ENCODE measurements at regions not wholly inside any gene's neighbourhood (a gene's known extent, or its start where the extent isn't known, plus 50 kb on each side); places are given as distances from the start of the nearest gene placed in this dataset.

DNA sequence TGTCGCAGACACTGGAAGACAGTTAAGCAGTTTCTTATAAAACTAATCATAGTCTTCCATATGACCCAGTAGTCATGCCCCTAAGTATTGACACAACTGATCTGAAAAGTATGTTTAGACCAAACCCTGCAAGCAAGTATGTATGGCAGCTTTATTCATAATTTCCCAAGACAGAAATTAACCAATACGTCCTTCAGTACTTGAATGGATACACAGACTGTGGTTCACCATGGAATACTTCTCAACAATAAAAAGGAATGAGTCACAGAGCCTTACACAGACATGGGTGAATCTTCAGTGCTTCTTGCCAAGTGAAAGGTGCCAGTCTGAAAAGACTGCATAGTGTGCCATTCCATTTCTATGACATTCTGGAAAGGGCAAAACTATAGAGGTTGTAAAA lies 50.2 kb upstream of the AKR1E2 start:
- Histone ChIP-seq H3K9me3 (no peaks in the 10 kb centered on the region), H3K4me3 (replicated peaks in 1 of 3) (no peak overlapping the region), H3K27ac (no peak overlapping the region), H3K27me3 (no peaks in the 10 kb centered on the region), H3K36me3 (no peaks in the 10 kb centered on the region), H3K4me1 (peaks cover 0 to 17% of the 10 kb centered on the region in 2 donors)
- intact Hi-C loops (cut with DNase I), result no loop called here
- DNase-seq, result no peak
- WGBS, 2 donors, result 96 to 98% methylated on average over 2 of the region's 2 CpGs
- TF ChIP-seq CTCF (IDR thresholded peaks at IDR 0.05) (no peak), POLR2A (IDR thresholded peaks at IDR 0.05) (no peak)

GRCh38 chr10:4772202-4772570 lies 53.8 kb upstream of the AKR1E2 start:
- H3K27me3 ChIP-seq, result no peaks in the 10 kb centered on the region
- no peak for DNase-seq
- no peak overlapping the region for H3K4me3 ChIP-seq (replicated peaks in 1 of 3)
- H3K36me3 ChIP-seq, result no peaks in the 10 kb centered on the region
- 87 to 89% methylated on average over 2 of the region's 2 CpGs for WGBS, 2 donors
- H3K4me1 ChIP-seq, result peaks cover 0 to 8% of the 10 kb centered on the region in 2 donors
- H3K27ac ChIP-seq, result no peak overlapping the region
- no peak for TF ChIP-seq POLR2A (IDR thresholded peaks at IDR 0.05)
- TF ChIP-seq CTCF (IDR thresholded peaks at IDR 0.05), result no peak
- H3K9me3 ChIP-seq, result no peaks in the 10 kb centered on the region
- intact Hi-C loops (cut with DNase I), result no loop called here

GRCh38 chr10:4771554-4772201 lies 54.3 kb upstream of the AKR1E2 start:
- H3K36me3 ChIP-seq, result no peaks in the 10 kb centered on the region
- peak overlapping the region in 2 of 3 donors; percentile 49 to 54 for H3K27ac ChIP-seq
- no peaks in the 10 kb centered on the region for H3K9me3 ChIP-seq
- TF ChIP-seq CTCF (IDR thresholded peaks at IDR 0.05), result no peak
- intact Hi-C loops (cut with DNase I), result no loop called here
- DNase-seq, result no peak
- H3K27me3 ChIP-seq, result no peaks in the 10 kb centered on the region
- H3K4me1 ChIP-seq, result peaks cover 0 to 8% of the 10 kb centered on the region in 2 donors
- 75 to 79% methylated on average over 5 of the region's 5 CpGs for WGBS, 2 donors
- H3K4me3 ChIP-seq (replicated peaks in 1 of 3), result no peak overlapping the region

- TF ChIP-seq CTCF (IDR thresholded peaks at IDR 0.05) (peak in 3 of 6 experiments; percentile 33 to 37 (median 35)), POLR2A (IDR thresholded peaks at IDR 0.05) (no peak)
- Histone ChIP-seq H3K36me3 (no peaks in the 10 kb centered on the region), H3K27ac (peak overlapping the region; percentile 32 to 54 (median 49)), H3K4me1 (peaks cover 0 to 8% of the 10 kb centered on the region in 2 donors), H3K4me3 (replicated peaks in 1 of 3) (no peak overlapping the region), H3K27me3 (no peaks in the 10 kb centered on the region), H3K9me3 (no peaks in the 10 kb centered on the region)
- no peak for DNase-seq
- 37 to 46% methylated on average over 3 of the region's 3 CpGs for WGBS, 2 donors
- intact Hi-C loops (cut with DNase I), result no loop called here
These were observed 55.0 kb upstream of the AKR1E2 start for GRCh38 chr10:4770801-4771553.

DNA sequence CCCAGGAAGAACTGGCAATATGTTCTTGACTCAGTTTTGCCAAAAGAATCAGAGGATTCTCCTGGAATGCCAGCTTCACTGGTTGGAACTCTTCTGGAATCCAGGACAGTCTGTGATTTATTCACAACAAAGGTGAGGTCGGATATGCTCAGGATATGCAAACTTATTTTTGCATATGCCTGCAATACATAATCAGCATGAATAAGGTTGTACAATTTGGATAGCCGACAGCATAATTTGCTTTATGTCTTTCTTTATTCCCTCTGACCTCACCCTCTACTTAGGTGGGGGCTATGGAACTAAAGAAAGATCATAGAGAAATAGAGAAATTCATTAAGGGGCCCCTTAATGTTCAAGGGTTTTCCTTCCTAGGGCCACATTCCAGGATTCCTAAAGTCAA lies 57.6 kb upstream of the AKR1E2 start:
- Histone ChIP-seq H3K9me3 (no peaks in the 10 kb centered on the region), H3K4me3 (replicated peaks in 1 of 3) (no peak overlapping the region), H3K36me3 (no peaks in the 10 kb centered on the region), H3K4me1 (peaks cover 0 to 8% of the 10 kb centered on the region in 2 donors), H3K27me3 (no peaks in the 10 kb centered on the region), H3K27ac (no peak overlapping the region)
- DNase-seq, result no peak
- TF ChIP-seq POLR2A (IDR thresholded peaks at IDR 0.05) (no peak), CTCF (IDR thresholded peaks at IDR 0.05) (no peak)
- 83 to 88% methylated on average over 2 of the region's 2 CpGs for WGBS, 2 donors
- intact Hi-C loops (cut with DNase I), result loop anchor here (10.0 kb wide), 1 partner anchor 1534 kb away; no protein-coding TSS in a partner anchor

Data from thyroid gland (tissue), 4 donors.